GM12878 (cell line): ENCODE measurements at regions not wholly inside any gene's neighbourhood (a gene's known extent, or its start where the extent isn't known, plus 50 kb on each side); places are given as distances from the start of the nearest gene placed in this dataset.

ENCODE experiments used
- ATAC-seq: fragments of 200-7000 bp; cut with Tn5 transposase; 3 replicates; pipeline ENCODE4 v1.9.1; 2020; ENCODE audit warnings: mild to moderate bottlenecking, moderate library complexity
- BruUV-seq: library from RNA; stranded (reverse); fragments of 400-500 nt; replicated peaks from 2 replicates; lab custom pipeline; 2021; lab: Mats Ljungman, UMichigan
- CTCF ChIA-PET: fragments of 300-600 bp; sonication (Branson Sonifier 250); formaldehyde crosslinking; extraction: SDS; loops from one replicate; lab custom pipeline; 2021; ENCODE audit warnings: inconsistent platforms; lab: Yijun Ruan, JAX
- POLR2A ChIA-PET: fragments of 350-600 bp; formaldehyde crosslinking; extraction: SDS; loops from one replicate; lab custom pipeline; 2021; ENCODE audit warnings: inconsistent platforms; lab: Charles Lee
- RAD21 ChIA-PET: fragments of 300-600 bp; sonication (Branson Sonifier 250); formaldehyde crosslinking; loops from one replicate; lab custom pipeline; 2023; ENCODE audit warnings: antibody characterized with exemption; ENCODE audit not compliant: unreplicated experiment; lab: Charles Lee
- SMC1A ChIA-PET: fragments of 300-600 bp; sonication (Branson Sonifier 250); formaldehyde crosslinking; loops from one replicate; lab custom pipeline; 2023; ENCODE audit not compliant: unreplicated experiment, uncharacterized antibody; lab: Charles Lee
- DNase-seq: peaks from one replicate; pipeline ENCODE4 v3.0.0-alpha.2; 2011; ENCODE audit warnings: low read depth, low spot score
- FAIRE-seq: peaks from 3 replicates; lab custom pipeline; 2011; peaks lifted over from hg19 to GRCh38; lab: Jason Lieb, UNC
- H2AFZ ChIP-seq: 2 replicates; pipeline ENCODE4 v1.6.0; 2011; ENCODE audit warnings: low read depth, low read length, control low read depth; ENCODE audit not compliant: control insufficient read depth
- H3K27ac ChIP-seq: 2 replicates; pipeline ENCODE4 v1.5.1; 2011; ENCODE audit warnings: control low read depth; ENCODE audit not compliant: control insufficient read depth, insufficient read depth
- H3K27me3 ChIP-seq, 2 experiments: replicated peaks in 1 of 2; 2 replicates each; pipeline versions ENCODE4 v1.6.0 to v1.6.1; 2011; ENCODE audit warnings: low read length in 1 of 2; ENCODE audit not compliant: control insufficient read depth in 2 of 2, insufficient read depth in 2 of 2
- H3K36me3 ChIP-seq, 2 experiments: 2 replicates each; pipeline ENCODE4 v1.5.1; 2011; ENCODE audit warnings: low read length in 1 of 2; ENCODE audit not compliant: control insufficient read depth in 2 of 2, insufficient read depth in 2 of 2
- H3K4me1 ChIP-seq: 2 replicates; pipeline ENCODE4 v1.6.1; 2011; ENCODE audit warnings: mild to moderate bottlenecking, low read length, moderate library complexity, mixed read lengths; ENCODE audit not compliant: control insufficient read depth, insufficient read depth
- H3K4me2 ChIP-seq: 2 replicates; pipeline ENCODE4 v1.6.0; 2011; ENCODE audit warnings: control low read depth; ENCODE audit not compliant: control insufficient read depth, insufficient read depth
- H3K4me3 ChIP-seq: fragments of 200-600 bp; sonication (generic); 2 replicates; pipeline ENCODE4 v1.5.1; 2016
- H3K79me2 ChIP-seq: 2 replicates; pipeline ENCODE4 v1.6.0; 2011; ENCODE audit warnings: low read length; ENCODE audit not compliant: control insufficient read depth, insufficient read depth
- H3K9ac ChIP-seq: 2 replicates; pipeline ENCODE4 v1.8.0; 2011; ENCODE audit warnings: low read length, control low read depth, mixed read lengths; ENCODE audit not compliant: control insufficient read depth, insufficient read depth
- H3K9me3 ChIP-seq: replicated peaks from 3 replicates; pipeline ENCODE4 v1.5.1; 2011; ENCODE audit warnings: mild to moderate bottlenecking, low read length; ENCODE audit not compliant: control insufficient read depth, insufficient read depth
- H4K20me1 ChIP-seq: 2 replicates; pipeline ENCODE4 v1.6.0; 2011; ENCODE audit not compliant: control insufficient read depth, insufficient read depth
- ASH2L ChIP-seq: fragments of 300-600, 200-600 bp; sonication (generic); IDR thresholded peaks from 2 replicates; pipeline ENCODE4 v1.6.1; 2017; ENCODE audit warnings: low read depth, mild to moderate bottlenecking, borderline replicate concordance
- BACH1 ChIP-seq: fragments of 450-650 bp; IDR thresholded peaks from 2 replicates; pipeline ENCODE4 v1.6.1; 2017; ENCODE audit warnings: mild to moderate bottlenecking, borderline replicate concordance
- BMI1 ChIP-seq: fragments of 450-650 bp; IDR thresholded peaks from 2 replicates; pipeline ENCODE4 v1.6.1; 2016; ENCODE audit warnings: mild to moderate bottlenecking, moderate library complexity, borderline replicate concordance
- CHD1 ChIP-seq: IDR thresholded peaks from 2 replicates; pipeline ENCODE4 v1.6.1; 2012; ENCODE audit warnings: low read depth, low read length, improper control_type of control experiment
- CREM ChIP-seq: IDR thresholded peaks from 2 replicates; pipeline ENCODE4 v1.6.1; 2014; ENCODE audit warnings: antibody characterized with exemption, low read depth
- FOXK2 ChIP-seq: fragments of 450-650 bp; IDR thresholded peaks from 2 replicates; pipeline ENCODE4 v1.6.1; 2017; ENCODE audit warnings: mild to moderate bottlenecking, moderate library complexity
- FOXM1 ChIP-seq: IDR thresholded peaks from 2 replicates; pipeline ENCODE4 v1.6.1; 2012; ENCODE audit warnings: low read depth, mild to moderate bottlenecking, inconsistent platforms, low read length, moderate library complexity
- HDAC2 ChIP-seq: fragments of 200-600 bp; sonication (generic); IDR thresholded peaks from 2 replicates; pipeline ENCODE4 v1.6.1; 2017
- HDAC6 ChIP-seq: fragments of 200-600 bp; sonication (generic); IDR thresholded peaks from one replicate; pipeline ENCODE4 v1.8.0; 2017; ENCODE audit warnings: antibody characterized with exemption; ENCODE audit not compliant: unreplicated experiment
- IRF5 ChIP-seq: fragments of 450-650 bp; IDR thresholded peaks from 2 replicates; pipeline ENCODE4 v1.6.1; 2017; ENCODE audit warnings: borderline replicate concordance
- MLLT1 ChIP-seq: fragments of 450-650 bp; IDR thresholded peaks from 2 replicates; pipeline ENCODE4 v1.6.1; 2016; ENCODE audit warnings: mild to moderate bottlenecking
- MTA2 ChIP-seq: fragments of 450-650 bp; IDR thresholded peaks from 2 replicates; pipeline ENCODE4 v1.6.1; 2016; ENCODE audit warnings: low read depth, mild to moderate bottlenecking, moderate library complexity
- NFXL1 ChIP-seq: fragments of 450-650 bp; IDR thresholded peaks from 2 replicates; pipeline ENCODE4 v1.6.1; 2017; ENCODE audit warnings: antibody characterized with exemption, mild to moderate bottlenecking, borderline replicate concordance
- PAX5 ChIP-seq: IDR thresholded peaks from 2 replicates; pipeline ENCODE4 v1.6.1; 2011; ENCODE audit warnings: low read depth, low read length, borderline replicate concordance
- PML ChIP-seq: IDR thresholded peaks from 2 replicates; pipeline ENCODE4 v1.6.1; 2012; ENCODE audit warnings: low read length, inconsistent platforms
- RAD51 ChIP-seq: fragments of 450-650 bp; IDR thresholded peaks from 2 replicates; pipeline ENCODE4 v1.6.1; 2016; ENCODE audit warnings: moderate library complexity, mild to moderate bottlenecking, inconsistent platforms
- RBBP5 ChIP-seq: fragments of 200-600 bp; sonication (generic); conservative IDR thresholded peaks from 2 replicates; pipeline ENCODE4 v1.6.1; 2016
- SIX5 ChIP-seq: IDR thresholded peaks from 2 replicates; pipeline ENCODE4 v1.6.1; 2011; ENCODE audit warnings: mild to moderate bottlenecking, low read depth, low read length, moderate library complexity; ENCODE audit not compliant: severe bottlenecking
- SREBF1 ChIP-seq: IDR thresholded peaks from 2 replicates; pipeline ENCODE4 v1.6.1; 2012; ENCODE audit warnings: mild to moderate bottlenecking, low read length
- SUZ12 ChIP-seq: fragments of 200-600 bp; sonication (generic); IDR thresholded peaks from one replicate; pipeline ENCODE4 v1.6.1; 2018; ENCODE audit warnings: antibody characterized with exemption, mild to moderate bottlenecking; ENCODE audit not compliant: unreplicated experiment
- TCF7 ChIP-seq: IDR thresholded peaks from 2 replicates; pipeline ENCODE4 v1.6.1; 2014; ENCODE audit warnings: antibody characterized with exemption, borderline replicate concordance
- WRNIP1 ChIP-seq: IDR thresholded peaks from 2 replicates; pipeline ENCODE4 v1.6.1; 2011; ENCODE audit warnings: low read depth, low read length, improper control_type of control experiment, borderline replicate concordance
- YY1 ChIP-seq: IDR thresholded peaks from 2 replicates; pipeline ENCODE4 v1.6.1; 2011; ENCODE audit warnings: low read depth, mild to moderate bottlenecking, low read length
- ZZZ3 ChIP-seq: IDR thresholded peaks from 2 replicates; pipeline ENCODE4 v1.6.1; 2011; ENCODE audit warnings: low read depth; ENCODE audit not compliant: control insufficient read depth, insufficient read length
- WGBS: methylation state at CpG from one replicate; pipeline ENCODE4 v1.1.6; 2016; ENCODE audit warnings: low lambda C conversion rate; ENCODE audit not compliant: insufficient replicate concordance, insufficient coverage; ENCODE audit errors: missing lambda C conversion rate; 5-methylcytosine and 5-hydroxymethylcytosine counted together
- in situ Hi-C: fragments of 300-500 bp; cut with MboI; formaldehyde crosslinking; loops from 9 replicates; pipeline ENCODE4 v1.14.3; 2018; ENCODE audit warnings: mixed read lengths
- intact Hi-C: fragments of 100-400 bp; cut with micrococcal nuclease; formaldehyde crosslinking; loops from one replicate; pipeline ENCODE4 v1.14.2; 2022; ENCODE audit not compliant: unreplicated experiment

- SMC1A ChIA-PET = interaction anchor here (0.6 to 1.8 kb wide), 17 partner anchors 23 to 353 kb away, joined by 3 to 13 read pairs (median 4); no protein-coding TSS in a partner anchor
- intact Hi-C loops (loop anchor here (1.0 to 5.0 kb wide), 7 partner anchors 34 to 352 kb away; no protein-coding TSS in a partner anchor), in situ Hi-C loops (loop anchor here (5.0 to 25.0 kb wide), 3 partner anchors 106 to 354 kb away; no protein-coding TSS in a partner anchor)
- H4K20me1 ChIP-seq = no peaks in the 10 kb centered on the region
- no peaks in the 10 kb centered on the region for H3K27me3 ChIP-seq
- CTCF ChIA-PET = interaction anchor here (0.8 to 1.4 kb wide), 5 partner anchors 24 to 111 kb away, joined by 3 to 6 read pairs (median 3); no protein-coding TSS in a partner anchor
- peaks cover 59% of the 10 kb centered on the region for H3K4me1 ChIP-seq
- H3K4me2 ChIP-seq = peak overlapping the region; percentile 78
- WGBS = 17% methylated on average over 6 of the region's 6 CpGs
- peak overlapping the region; percentile 37 for H3K9ac ChIP-seq
- peak overlapping the region; percentile 17; the same call in 1 of the 2 replicates for H3K4me3 ChIP-seq
- H3K79me2 ChIP-seq = no peaks in the 10 kb centered on the region
- POLR2A ChIA-PET = interaction anchor here (0.5 to 1.7 kb wide), 8 partner anchors 14 to 281 kb away, joined by 3 to 7 read pairs (median 3); no protein-coding TSS in a partner anchor
- BruUV-seq = no TSS peak
- H3K9me3 ChIP-seq = no peaks in the 10 kb centered on the region
- H3K27ac ChIP-seq = peak overlapping the region; percentile 82
- no peaks in the 10 kb centered on the region for H3K36me3 ChIP-seq
- RAD21 ChIA-PET = interaction anchor here (0.6 to 2.5 kb wide), 21 partner anchors 29 to 247 kb away, joined by 3 to 24 read pairs (median 5); no protein-coding TSS in a partner anchor
- H2AFZ ChIP-seq = peak overlapping the region; percentile 58
- peak; percentile 80 for ATAC-seq
- peak; percentile 65 for FAIRE-seq
- DNase-seq = peak; percentile 68
- TF ChIP-seq CHD1 (no peak), NFXL1 (no peak), ZZZ3 (no peak), MTA2 (peak; percentile 54; the same call in 1 of the 2 replicates), CREM (peak; percentile 84), BMI1 (0 out of 2 replicates have a peak, but pooled peaks have one; percentile 28), FOXK2 (no peak), ASH2L (no peak), PAX5 (peak; percentile 15), SREBF1 (no peak), MLLT1 (peak; percentile 52; the same call in 1 of the 2 replicates), FOXM1 (no peak), IRF5 (no peak), SUZ12 (no peak), PML (no peak), TCF7 (peak; percentile 63), HDAC2 (no peak), RAD51 (no peak), RBBP5 (no peak), WRNIP1 (no peak), YY1 (peak; percentile 27; the same call in 1 of the 2 replicates), SIX5 (no peak), HDAC6 (no peak), BACH1 (0 out of 2 replicates have a peak, but pooled peaks have one; percentile 40)
Measured at GRCh38 chr1:234730770-234731568, 121.0 kb upstream of the IRF2BP2 start.
